H1 (cell line): ENCODE measurements at regions not wholly inside any gene's neighbourhood (a gene's known extent, or its start where the extent isn't known, plus 50 kb on each side); places are given as distances from the start of the nearest gene placed in this dataset.

Experiments
- CTCF ChIA-PET: fragments of 300-600 bp; sonication (Branson Sonifier 250); formaldehyde crosslinking; loops from one replicate; lab custom pipeline; 2021; ENCODE audit not compliant: partially characterized antibody; lab: Charles Lee
- POLR2A ChIA-PET: fragments of 300-600 bp; sonication (Branson Sonifier 250); formaldehyde crosslinking; loops from one replicate; lab custom pipeline; 2021; ENCODE audit warnings: inconsistent platforms; ENCODE audit not compliant: partially characterized antibody; lab: Charles Lee
- DNase-seq, 2 experiments: peaks; one replicate each; pipeline versions ENCODE4 v3.0.0 to v3.0.0-alpha.2; 2010 to 2022; ENCODE audit warnings: low spot score in 2 of 2, low read depth in 1 of 2, mixed read lengths in 1 of 2
- FAIRE-seq: peaks from 2 replicates; lab custom pipeline; 2011; peaks lifted over from hg19 to GRCh38; lab: Jason Lieb, UNC
- H2AFZ ChIP-seq: 2 replicates; pipeline ENCODE4 v1.8.1; 2012; ENCODE audit warnings: low read length, inconsistent platforms
- H2AK5ac ChIP-seq: 2 replicates; pipeline ENCODE4 v1.6.1; 2013; ENCODE audit warnings: low read depth, low read length
- H2BK120ac ChIP-seq: replicated peaks from 2 replicates; pipeline ENCODE3; 2013; ENCODE audit warnings: low read depth, low read length, inconsistent platforms
- H2BK12ac ChIP-seq: 2 replicates; pipeline ENCODE4 v1.6.1; 2013; ENCODE audit warnings: low read depth, low read length
- H2BK15ac ChIP-seq: 2 replicates; pipeline ENCODE4 v1.6.1; 2013; ENCODE audit warnings: low read length
- H2BK20ac ChIP-seq: 2 replicates; pipeline ENCODE4 v1.6.1; 2013; ENCODE audit warnings: low read length
- H2BK5ac ChIP-seq: 2 replicates; pipeline ENCODE4 v1.6.1; 2013; ENCODE audit warnings: low read depth, low read length
- H3K14ac ChIP-seq: 2 replicates; pipeline ENCODE4 v1.6.1; 2013; ENCODE audit warnings: inconsistent platforms; ENCODE audit not compliant: insufficient read length
- H3K18ac ChIP-seq: 2 replicates; pipeline ENCODE4 v1.6.1; 2013; ENCODE audit warnings: low read length; ENCODE audit errors: extremely low read depth
- H3K23ac ChIP-seq: 2 replicates; pipeline ENCODE4 v1.6.1; 2013; ENCODE audit warnings: inconsistent platforms; ENCODE audit not compliant: insufficient read length
- H3K23me2 ChIP-seq: 2 replicates; pipeline ENCODE4 v1.6.1; 2013; ENCODE audit warnings: low read depth, low read length
- H3K27ac ChIP-seq: 2 replicates; pipeline ENCODE4 v1.6.1; 2011; ENCODE audit warnings: low read depth, low read length, inconsistent platforms
- H3K27me3 ChIP-seq, 4 experiments: replicated peaks in 1 of 4; 1 replicate in 1 of 4; 2 replicates in 3 of 4; pipeline versions ENCODE4 v1.6.1 to v1.8.1; 2011 to 2013; ENCODE audit warnings: low read length in 3 of 4, mild to moderate bottlenecking in 3 of 4, inconsistent platforms in 2 of 4, mixed read lengths in 2 of 4, moderate library complexity in 1 of 4; ENCODE audit not compliant: control insufficient read depth in 3 of 4, insufficient read depth in 3 of 4; ENCODE audit errors: extremely low read depth in 1 of 4
- H3K36me3 ChIP-seq, 4 experiments: 2 replicates each; pipeline versions ENCODE4 v1.6.1 to v1.8.1; 2011 to 2013; ENCODE audit warnings: mild to moderate bottlenecking in 4 of 4, low read length in 3 of 4, moderate library complexity in 2 of 4, control low read depth in 1 of 4, inconsistent platforms in 1 of 4; ENCODE audit not compliant: insufficient read depth in 4 of 4, control insufficient read depth in 2 of 4
- H3K4ac ChIP-seq: replicated peaks from 2 replicates; pipeline ENCODE3; 2013; ENCODE audit warnings: low read length, low read depth, mixed read lengths, inconsistent platforms; ENCODE audit not compliant: insufficient read length
- H3K4me1 ChIP-seq, 4 experiments: replicated peaks in 1 of 4; 1 replicate in 1 of 4; 2 replicates in 3 of 4; pipeline versions ENCODE4 v1.6.1 to v1.8.1; 2011 to 2013; ENCODE audit warnings: low read length in 3 of 4, inconsistent platforms in 2 of 4, mixed read lengths in 1 of 4; ENCODE audit not compliant: insufficient read depth in 4 of 4, control insufficient read depth in 3 of 4
- H3K4me2 ChIP-seq, 2 experiments: 2 replicates each; pipeline versions ENCODE4 v1.6.1 to v1.8.1; 2011 to 2013; ENCODE audit warnings: low read depth in 2 of 2, low read length in 2 of 2, control low read depth in 1 of 2, inconsistent platforms in 1 of 2, mild to moderate bottlenecking in 1 of 2; ENCODE audit not compliant: insufficient read depth in 1 of 2
- H3K4me3 ChIP-seq, 4 experiments: fragments of 200-600, 300-600 bp in 1 of 4; sonication (generic), shearing (Covaris generic), sonication (Bioruptor Twin) in 1 of 4; 2 replicates each; pipeline versions ENCODE4 v1.5.1 to v1.8.1; 2011 to 2016; ENCODE audit warnings: low read length in 4 of 4, low read depth in 3 of 4, control low read depth in 2 of 4, inconsistent platforms in 2 of 4, mild to moderate bottlenecking in 2 of 4, mixed read lengths in 1 of 4, moderate library complexity in 1 of 4; ENCODE audit not compliant: insufficient read depth in 2 of 4; ENCODE audit errors: extremely low read depth in 1 of 4
- H3K56ac ChIP-seq: replicated peaks from 2 replicates; pipeline ENCODE3; 2013; ENCODE audit warnings: low read depth, mild to moderate bottlenecking, mixed read lengths, low read length, inconsistent platforms; ENCODE audit not compliant: insufficient read length
- H3K79me1 ChIP-seq: 2 replicates; pipeline ENCODE4 v1.6.1; 2013; ENCODE audit warnings: low read depth, low read length, control low read depth
- H3K79me2 ChIP-seq, 2 experiments: 2 replicates each; pipeline versions ENCODE4 v1.6.1 to v1.8.1; 2012 to 2013; ENCODE audit warnings: low read length in 2 of 2, mild to moderate bottlenecking in 2 of 2, inconsistent platforms in 1 of 2; ENCODE audit not compliant: insufficient read depth in 2 of 2, control insufficient read depth in 1 of 2
- H3K9ac ChIP-seq, 4 experiments: replicated peaks in 1 of 4; 1 replicate in 1 of 4; 2 replicates in 3 of 4; pipeline versions ENCODE4 v1.6.1 to v1.8.1; 2011 to 2013; ENCODE audit warnings: low read depth in 3 of 4, low read length in 3 of 4, control low read depth in 2 of 4, mild to moderate bottlenecking in 2 of 4, moderate library complexity in 2 of 4, inconsistent platforms in 1 of 4; ENCODE audit errors: extremely low read depth in 1 of 4
- H3K9me3 ChIP-seq, 2 experiments: 2 replicates each; pipeline versions ENCODE4 v1.6.1 to v1.8.1; 2012 to 2013; ENCODE audit warnings: mild to moderate bottlenecking in 2 of 2, moderate library complexity in 2 of 2, control low read depth in 1 of 2, inconsistent platforms in 1 of 2, low read depth in 1 of 2, low read length in 1 of 2, mixed read lengths in 1 of 2; ENCODE audit not compliant: insufficient read depth in 2 of 2
- H4K20me1 ChIP-seq, 2 experiments: replicated peaks in 1 of 2; 2 replicates each; pipeline versions ENCODE3 to v1.8.1; 2011 to 2013; ENCODE audit warnings: inconsistent platforms in 2 of 2, low read length in 2 of 2, mild to moderate bottlenecking in 1 of 2; ENCODE audit not compliant: insufficient read depth in 2 of 2, control insufficient read depth in 1 of 2
- H4K5ac ChIP-seq: 2 replicates; pipeline ENCODE4 v1.6.1; 2013; ENCODE audit warnings: low read length, low read depth, mixed read lengths, inconsistent platforms; ENCODE audit not compliant: insufficient read length
- H4K8ac ChIP-seq: 2 replicates; pipeline ENCODE4 v1.8.0; 2013; ENCODE audit warnings: mild to moderate bottlenecking, moderate library complexity, low read length, inconsistent platforms; ENCODE audit not compliant: insufficient read depth; ENCODE audit errors: extremely low read depth
- H4K91ac ChIP-seq: replicated peaks from 2 replicates; pipeline ENCODE3; 2013; ENCODE audit warnings: low read length, mixed read lengths, inconsistent platforms; ENCODE audit not compliant: insufficient read length
- ASH2L ChIP-seq: fragments of 200-600, 300-600 bp; sonication (generic); IDR thresholded peaks from one replicate; pipeline ENCODE4 v1.7.1; 2017; ENCODE audit warnings: low read length
- BRCA1 ChIP-seq: IDR thresholded peaks from 2 replicates; pipeline ENCODE4 v1.6.1; 2012; ENCODE audit warnings: low read depth, low read length, improper control_type of control experiment
- CTBP2 ChIP-seq: IDR thresholded peaks from 2 replicates; pipeline ENCODE4 v1.7.0; 2011; ENCODE audit warnings: borderline replicate concordance, mild to moderate bottlenecking, moderate library complexity, mixed read lengths, low read length; ENCODE audit not compliant: insufficient read depth, insufficient read length
- CTCF ChIP-seq, 3 experiments: IDR thresholded peaks; 1 replicate in 2 of 3; 2 replicates in 1 of 3; pipeline versions ENCODE4 v1.5.1 to v1.6.1; 2011; ENCODE audit warnings: low read length in 3 of 3, mild to moderate bottlenecking in 3 of 3, inconsistent platforms in 2 of 3, low read depth in 1 of 3, moderate library complexity in 1 of 3; ENCODE audit not compliant: insufficient read depth in 1 of 3; ENCODE audit errors: control extremely low read depth in 1 of 3
- EZH2 ChIP-seq: fragments of 200-600 bp; sonication (generic); IDR thresholded peaks from 2 replicates; pipeline ENCODE4 v1.7.1; 2012; ENCODE audit warnings: low read depth, mild to moderate bottlenecking, moderate library complexity, low read length, inconsistent platforms; ENCODE audit not compliant: severe bottlenecking
- NRF1 ChIP-seq: IDR thresholded peaks from 2 replicates; pipeline ENCODE4 v1.6.1; 2011; ENCODE audit warnings: mild to moderate bottlenecking, low read depth, low read length, improper control_type of control experiment
- PHF8 ChIP-seq: fragments of 200-600 bp; sonication (generic); conservative IDR thresholded peaks from 2 replicates; pipeline ENCODE4 v1.7.1; 2012; ENCODE audit warnings: low read depth, mild to moderate bottlenecking, inconsistent platforms, low read length, moderate library complexity
- RAD21 ChIP-seq, 2 experiments: IDR thresholded peaks in 1 of 2; conservative IDR thresholded peaks in 1 of 2; 2 replicates each; pipeline ENCODE4 v1.6.1; 2011; ENCODE audit warnings: low read depth in 2 of 2, low read length in 2 of 2, improper control_type of control experiment in 1 of 2, inconsistent platforms in 1 of 2, mild to moderate bottlenecking in 1 of 2, moderate library complexity in 1 of 2
- TAF1 ChIP-seq: IDR thresholded peaks from 2 replicates; pipeline ENCODE4 v1.6.1; 2011; ENCODE audit warnings: mild to moderate bottlenecking, low read depth, low read length
- TAF7 ChIP-seq: optimal IDR thresholded peaks from 2 replicates; pipeline ENCODE3; 2011; ENCODE audit warnings: low read depth, mild to moderate bottlenecking, inconsistent platforms, low read length, moderate library complexity, borderline replicate concordance
- TEAD4 ChIP-seq: IDR thresholded peaks from 2 replicates; pipeline ENCODE4 v1.6.1; 2012; ENCODE audit warnings: low read depth, low read length, inconsistent platforms, mixed read lengths
- ZNF274 ChIP-seq: IDR thresholded peaks from 2 replicates; pipeline ENCODE4 v1.7.0; 2012; ENCODE audit warnings: low read length, borderline replicate concordance; ENCODE audit errors: extremely low read depth
- WGBS, 2 experiments: shearing (Covaris generic) in 1 of 2; methylation state at CpG; one replicate each; pipeline versions ENCODE4 v1.1.6 to v1.1.7; 2013 to 2015; ENCODE audit warnings: low lambda C conversion rate in 2 of 2, mixed read lengths in 2 of 2, inconsistent platforms in 1 of 2, low coverage in 1 of 2, missing lambda C conversion rate in 1 of 2; ENCODE audit not compliant: insufficient replicate concordance in 2 of 2, insufficient coverage in 1 of 2, insufficient read length in 1 of 2; ENCODE audit errors: extremely low coverage in 1 of 2, missing lambda C conversion rate in 1 of 2; 5-methylcytosine and 5-hydroxymethylcytosine counted together

DNA sequence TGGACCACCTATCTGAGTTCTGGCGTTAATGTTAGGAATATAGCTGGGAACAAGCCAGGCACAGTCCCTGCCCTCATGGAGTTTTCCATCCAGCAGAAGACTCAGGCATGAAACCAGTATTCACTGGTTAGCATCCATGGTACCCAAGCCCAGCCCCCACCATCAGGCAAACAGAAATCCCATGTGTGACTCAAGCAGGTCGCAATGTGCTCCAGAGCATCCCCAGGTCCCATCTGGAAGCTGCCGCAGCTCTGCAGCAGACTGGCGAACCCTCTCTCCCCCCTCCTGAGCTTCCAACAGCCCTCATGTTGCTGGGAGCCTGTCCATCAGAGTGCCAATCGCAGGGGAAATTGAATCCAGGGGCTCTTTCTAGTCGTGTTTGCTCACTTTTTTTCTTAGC, 174.2 kb downstream of the RRAGC start:
- 84% methylated on average over 6 of the region's 6 CpGs; no CpG with 5 or more reads in 1 of the 2 experiments for WGBS, 2 experiments
- CTCF ChIA-PET, result interaction anchor here (0.6 to 1.3 kb wide), 2 partner anchors 13 to 342 kb away, joined by 3 to 5 read pairs; no protein-coding TSS in a partner anchor
- TF ChIP-seq CTCF (IDR thresholded peaks at IDR 0.05; ENCODE audit: control extremely low read depth in 1 of 3, insufficient read depth in 1 of 3, low read depth in 1 of 3, low read length in 3 of 3) (no peak), RAD21 (IDR thresholded peaks at IDR 0.05 in 1 of 2, conservative IDR thresholded peaks at IDR 0.05 in 1 of 2; ENCODE audit: low read depth in 2 of 2, low read length in 2 of 2) (no peak), EZH2 (no peak), PHF8 (no peak), BRCA1 (no peak), TAF1 (no peak), TEAD4 (no peak), ZNF274 (no peak), CTBP2 (no peak), NRF1 (no peak), TAF7 (no peak), ASH2L (no peak)

More for the DNA sequence above, 174.2 kb downstream of the RRAGC start:
- H2BK120ac ChIP-seq, result no peak overlapping the region
- no peak overlapping the region for H2BK20ac ChIP-seq
- no peaks in the 10 kb centered on the region for H3K9me3 ChIP-seq
- H3K4me2 ChIP-seq, result no peak overlapping the region
- H3K9ac ChIP-seq, result no peak overlapping the region
- no peak overlapping the region for H3K14ac ChIP-seq
- no peak overlapping the region for H3K18ac ChIP-seq
- no peaks in the 10 kb centered on the region for H3K79me1 ChIP-seq
- H2AFZ ChIP-seq, result no peak overlapping the region
- H4K5ac ChIP-seq, result no peak overlapping the region
- H4K20me1 ChIP-seq, result no peaks in the 10 kb centered on the region
- no peak overlapping the region for H3K4ac ChIP-seq
- no peak overlapping the region for H2BK15ac ChIP-seq
- no peak overlapping the region for H2AK5ac ChIP-seq
- H3K23me2 ChIP-seq, result peaks cover 2% of the 10 kb centered on the region; the same call in 1 of the 2 replicates
- DNase-seq (no peak), FAIRE-seq (no peak)
- no peak overlapping the region for H4K91ac ChIP-seq
- no peaks in the 10 kb centered on the region for H3K36me3 ChIP-seq
- POLR2A ChIA-PET, result no interaction called here
- H2BK12ac ChIP-seq, result no peak overlapping the region
- no peak overlapping the region for H2BK5ac ChIP-seq
- H3K27ac ChIP-seq, result no peak overlapping the region
- H4K8ac ChIP-seq, result no peak overlapping the region
- H3K23ac ChIP-seq, result no peak overlapping the region
- no peak overlapping the region for H3K56ac ChIP-seq
- H3K27me3 ChIP-seq, result no peaks in the 10 kb centered on the region; a peak in 2 of 7 replicates
- H3K79me2 ChIP-seq, result no peaks in the 10 kb centered on the region
- no peak overlapping the region for H3K4me3 ChIP-seq
- H3K4me1 ChIP-seq, result peaks cover 0 to 5% (median 2%) of the 10 kb centered on the region in 4 experiments; a peak in 3 of 7 replicates
